ENCODE measurements at regions not wholly inside any gene's neighbourhood (a gene's known extent, or its start where the extent isn't known, plus 50 kb on each side); places are given as distances from the start of the nearest gene placed in this dataset.

DNA sequence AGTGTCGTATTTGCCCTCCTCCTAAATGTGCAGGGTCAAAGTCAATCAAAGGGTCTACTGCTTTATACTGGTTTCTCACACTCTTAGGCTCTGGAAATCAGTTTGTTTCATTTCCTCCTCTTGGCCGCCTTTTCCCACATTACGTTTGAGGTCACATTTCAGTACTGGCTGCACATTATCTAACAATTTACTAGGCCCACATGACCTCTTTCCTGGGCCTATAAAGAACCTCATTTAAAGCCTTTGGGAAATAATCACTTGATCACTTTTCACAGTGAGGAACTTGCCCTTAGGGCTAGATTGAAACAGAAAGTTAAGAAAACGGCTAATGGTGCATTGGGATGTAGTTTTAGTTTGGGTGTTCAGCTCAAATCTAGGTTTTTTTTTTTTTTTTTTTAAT, 497.5 kb downstream of the RERGL start:
- no peak overlapping the region for H2AFZ ChIP-seq (ENCODE audit: low read depth, low read length)
- DNase-seq (ENCODE audit: extremely low read depth in 1 of 4, low spot score in 3 of 4) (no peak), ATAC-seq (no peak), FAIRE-seq (no peak)
- no peaks in the 10 kb centered on the region for H3K79me2 ChIP-seq (ENCODE audit: control insufficient read depth, insufficient read depth, low read length)
- CTCF ChIA-PET (ENCODE audit: low intra/inter-chr PET ratio) = no interaction called here
- TF ChIP-seq ZNF140 (CRISPR knock-in tag; IDR thresholded peaks at IDR 0.05) (no peak), HDAC1 (IDR thresholded peaks at IDR 0.05) (no peak), MAFG (tag; conservative IDR thresholded peaks at IDR 0.05) (no peak), JUND (IDR thresholded peaks at IDR 0.05; ENCODE audit: borderline replicate concordance, low read depth, low read length) (no peak), JUND (tag; IDR thresholded peaks at IDR 0.05; ENCODE audit: borderline replicate concordance, low read depth, low read length) (no peak), ZNF212 (CRISPR knock-in tag; IDR thresholded peaks at IDR 0.05) (no peak), KLF10 (CRISPR knock-in tag; IDR thresholded peaks at IDR 0.05) (no peak), KLF16 (IDR thresholded peaks at IDR 0.05) (no peak), ZZZ3 (IDR thresholded peaks at IDR 0.05) (no peak), ZNF717 (CRISPR knock-in tag; IDR thresholded peaks at IDR 0.05) (no peak)
- no peak overlapping the region for H3K9ac ChIP-seq (ENCODE audit: insufficient read depth in 1 of 2, low read depth in 2 of 2, low read length in 2 of 2)
- 5% methylated on average over 4 of the region's 4 CpGs for WGBS (ENCODE audit: insufficient coverage, low coverage, missing lambda C conversion rate)
- H3K4me3 ChIP-seq = no peak overlapping the region
- no peaks in the 10 kb centered on the region for H3K9me3 ChIP-seq (replicated peaks; ENCODE audit: control insufficient read depth, insufficient read depth, low read depth, low read length)
- no peak overlapping the region for H3K27ac ChIP-seq (ENCODE audit: extremely low read depth, low read depth, low read length)
- H4K20me1 ChIP-seq (replicated peaks; ENCODE audit: control insufficient read depth, insufficient read depth, low read length) = no peaks in the 10 kb centered on the region
- H3K9me1 ChIP-seq (ENCODE audit: control insufficient read depth, insufficient read depth, low read length) = no peaks in the 10 kb centered on the region
- intact Hi-C loops (cut with micrococcal nuclease) (no loop called here), in situ Hi-C loops (cut with MboI) (no loop called here)
- no peaks in the 10 kb centered on the region for H3K4me1 ChIP-seq (replicated peaks in 1 of 2; ENCODE audit: control insufficient read depth in 2 of 2, insufficient read depth in 2 of 2, low read length in 2 of 2)
- POLR2A ChIA-PET = no interaction called here
- no peaks in the 10 kb centered on the region for H3K27me3 ChIP-seq (ENCODE audit: control insufficient read depth in 2 of 2, insufficient read depth in 2 of 2, low read length in 2 of 2)
- H3K36me3 ChIP-seq (ENCODE audit: control insufficient read depth, insufficient read depth, low read length) = no peaks in the 10 kb centered on the region
- BruUV-seq (replicated peaks) = no TSS peak
- H3K4me2 ChIP-seq (ENCODE audit: insufficient read depth, low read length) = no peak overlapping the region

Data from K562 (cell line).